ENCODE measurements at regions not wholly inside any gene's neighbourhood (a gene's known extent, or its start where the extent isn't known, plus 50 kb on each side); places are given as distances from the start of the nearest gene placed in this dataset.

GRCh38 chr6:22747571-22747970 lies 178.2 kb downstream of the HDGFL1 start:
- H3K4me1 ChIP-seq (ENCODE audit: control insufficient read depth in 4 of 4, insufficient read depth in 4 of 4, low read length in 3 of 4) = no peaks in the 10 kb centered on the region
- H3K27me3 ChIP-seq (ENCODE audit: control insufficient read depth in 4 of 4, insufficient read depth in 4 of 4, low read length in 3 of 4) = no peaks in the 10 kb centered on the region
- no peaks in the 10 kb centered on the region for H3K36me3 ChIP-seq (ENCODE audit: control insufficient read depth in 4 of 4, insufficient read depth in 3 of 4, low read depth in 1 of 4, low read length in 3 of 4)
- WGBS = 69% methylated on average over 1 of the region's 1 CpG
- no peak overlapping the region for H3K9ac ChIP-seq (ENCODE audit: low read depth in 1 of 2, low read length in 2 of 2)
- H3K27ac ChIP-seq (ENCODE audit: low read depth in 1 of 2, low read length in 2 of 2) = no peak overlapping the region
- H3K9me3 ChIP-seq (ENCODE audit: control insufficient read depth in 4 of 4, low read length in 3 of 4) = no peaks in the 10 kb centered on the region
- TF ChIP-seq TAF1 (conservative IDR thresholded peaks at IDR 0.05) (no peak), MAX (IDR thresholded peaks at IDR 0.05) (no peak), GABPA (IDR thresholded peaks at IDR 0.05 in 1 of 2, conservative IDR thresholded peaks at IDR 0.05 in 1 of 2) (no peak), RXRA (IDR thresholded peaks at IDR 0.05) (no peak), NR2F2 (IDR thresholded peaks at IDR 0.05) (no peak), EGR1 (IDR thresholded peaks at IDR 0.05; ENCODE audit: low read depth in 2 of 2) (no peak), ZBTB33 (IDR thresholded peaks at IDR 0.05) (no peak), SP1 (IDR thresholded peaks at IDR 0.05) (no peak), REST (IDR thresholded peaks at IDR 0.05) (no peak), FOXA2 (IDR thresholded peaks at IDR 0.05) (no peak), ATF3 (IDR thresholded peaks at IDR 0.05) (no peak), RAD21 (IDR thresholded peaks at IDR 0.05) (no peak), HNF4A (conservative IDR thresholded peaks at IDR 0.05) (no peak), HNF4G (IDR thresholded peaks at IDR 0.05) (no peak), YY1 (IDR thresholded peaks at IDR 0.05) (no peak), JUND (IDR thresholded peaks at IDR 0.05) (no peak), CTCF (IDR thresholded peaks at IDR 0.05; ENCODE audit: low read depth, low read length, missing input control) (no peak), FOXA1 (IDR thresholded peaks at IDR 0.05) (no peak)
- no peak for DNase-seq (ENCODE audit: low spot score)
- H3K4me3 ChIP-seq (ENCODE audit: low read depth in 1 of 3, low read length in 3 of 3) = no peak overlapping the region
